ENCODE measurements at regions not wholly inside any gene's neighbourhood (a gene's known extent, or its start where the extent isn't known, plus 50 kb on each side); places are given as distances from the start of the nearest gene placed in this dataset.
"Not testable (repeated sequence)": the region's sequence is repeated elsewhere in the genome, so short reads cannot be mapped to it uniquely, and the experiment has no call there.

DNA sequence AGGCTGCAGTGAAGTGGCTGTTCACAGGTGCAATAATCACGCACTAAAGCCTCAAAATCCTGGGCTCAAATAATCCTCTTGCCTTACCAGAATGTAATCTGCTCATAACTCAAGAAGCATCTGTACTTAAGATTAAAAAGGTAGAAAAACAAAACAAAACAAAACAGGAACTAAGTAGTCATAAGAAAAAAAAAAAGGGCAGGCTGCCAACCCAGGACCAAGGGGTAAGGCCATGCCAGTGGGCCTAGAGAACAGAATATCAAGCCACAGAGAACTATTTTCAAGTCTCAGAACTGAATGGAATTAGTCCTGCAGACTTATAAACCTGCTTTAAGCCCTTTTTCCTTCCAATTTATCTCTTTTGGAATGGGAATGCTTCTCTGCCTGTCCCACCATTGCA lies 64.8 kb upstream of the TBC1D3K start:
- no peak for DNase-seq (ENCODE audit: low spot score)

DNA sequence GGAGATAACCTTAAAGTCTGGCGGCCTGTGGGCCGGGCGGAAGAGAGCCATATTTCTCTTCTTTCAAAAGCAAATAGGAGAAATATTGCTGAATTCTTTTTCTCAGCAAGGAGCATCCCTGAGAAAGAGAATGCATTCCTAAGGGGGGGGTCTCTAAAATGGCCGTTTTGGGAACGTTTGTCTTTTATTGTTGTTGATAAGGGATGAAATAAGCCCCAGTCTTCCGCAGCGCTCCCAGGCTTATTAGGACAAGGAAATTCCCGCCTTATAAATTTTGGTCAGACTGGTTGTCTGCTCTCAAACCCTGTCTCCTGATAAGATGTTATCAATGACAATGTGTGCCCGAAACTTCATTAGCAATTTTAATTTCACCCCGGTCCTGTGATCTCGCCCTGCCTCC lies 65.8 kb upstream of the TBC1D3K start:
- DNase-seq (ENCODE audit: low spot score), result not testable (repeated sequence)

DNA sequence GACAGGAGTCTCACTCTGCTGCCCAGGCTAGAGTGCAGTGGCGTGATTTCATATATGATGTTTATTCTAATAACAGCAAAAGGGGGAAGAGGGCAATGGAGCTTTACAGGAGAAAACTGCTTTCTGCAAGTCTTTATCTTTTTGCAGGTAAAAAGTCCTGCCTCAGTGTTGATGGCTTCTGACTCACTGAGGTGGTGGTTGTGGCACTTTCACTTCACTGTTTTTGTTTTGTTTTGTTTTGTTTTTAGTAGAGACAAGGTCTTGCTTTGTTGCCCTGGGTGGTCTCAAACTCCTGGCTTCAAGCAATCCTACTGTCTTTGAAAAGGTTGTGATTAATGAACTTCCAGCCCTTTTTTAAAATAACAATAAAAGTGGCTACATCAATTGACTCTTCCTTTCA lies 68.0 kb upstream of the TBC1D3K start:
- no peak for DNase-seq (ENCODE audit: low spot score)

DNA sequence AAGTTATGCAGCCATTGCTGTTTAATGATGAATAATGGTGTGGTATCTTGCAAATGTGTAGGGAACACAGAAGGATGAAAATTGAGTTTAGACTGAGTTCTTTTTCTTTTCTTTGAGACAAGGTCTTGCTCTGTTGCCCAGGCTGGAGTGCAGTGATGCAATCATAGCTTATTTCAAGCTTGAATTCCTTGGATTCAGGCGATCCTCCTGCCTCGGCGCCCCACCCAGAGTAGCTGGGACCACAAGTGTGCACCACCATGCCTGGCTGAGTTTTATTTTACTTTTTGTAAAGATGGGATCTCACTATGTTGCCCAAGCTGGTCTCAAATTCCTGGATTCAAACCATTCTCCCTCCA lies 74.6 kb upstream of the TBC1D3K start:
- no peak for DNase-seq (ENCODE audit: low spot score)

DNA sequence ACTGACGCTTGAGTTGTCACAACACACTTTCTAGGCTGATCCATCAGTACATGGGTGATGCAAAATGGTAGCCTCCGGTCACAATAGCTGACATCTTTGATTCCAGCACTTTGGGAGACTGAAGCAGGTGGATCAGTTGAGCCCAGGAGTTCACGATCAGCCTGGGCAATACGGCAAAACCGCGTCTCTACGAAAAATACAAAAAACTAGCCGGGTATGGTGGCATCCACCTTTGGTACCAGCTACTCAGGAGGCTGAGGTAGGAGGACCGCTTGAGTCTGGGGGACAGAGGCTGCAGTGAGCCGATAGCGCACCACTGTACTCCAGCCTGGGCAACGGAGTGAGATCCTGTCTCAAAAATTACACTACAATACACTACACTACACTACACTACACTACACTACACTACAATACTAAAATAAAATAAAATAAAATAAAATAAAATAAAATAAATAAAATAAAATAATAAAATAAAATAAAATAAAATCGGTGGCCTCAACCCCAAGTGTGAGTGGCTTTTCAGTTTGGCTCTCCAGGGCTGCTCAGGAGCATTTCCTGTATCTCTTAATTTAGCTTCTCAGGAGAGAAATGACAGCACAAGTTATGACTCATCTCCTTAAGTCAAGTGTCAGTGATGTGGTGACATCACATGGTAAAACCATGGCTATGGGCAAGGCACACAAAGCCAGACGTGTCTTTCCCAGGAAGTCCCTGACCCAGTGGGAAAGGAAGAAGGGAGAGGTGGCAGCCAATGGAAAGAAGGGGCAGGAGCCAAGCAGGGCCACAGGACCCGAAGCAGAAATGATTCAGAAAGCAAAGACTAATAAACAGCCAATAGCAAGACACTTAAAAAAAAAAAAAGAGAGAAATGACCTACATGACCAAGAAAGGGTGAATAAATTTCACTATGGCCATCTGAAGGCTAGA lies 75.3 kb upstream of the TBC1D3K start:
- peak; percentile 61 for DNase-seq (ENCODE audit: low spot score)

DNA sequence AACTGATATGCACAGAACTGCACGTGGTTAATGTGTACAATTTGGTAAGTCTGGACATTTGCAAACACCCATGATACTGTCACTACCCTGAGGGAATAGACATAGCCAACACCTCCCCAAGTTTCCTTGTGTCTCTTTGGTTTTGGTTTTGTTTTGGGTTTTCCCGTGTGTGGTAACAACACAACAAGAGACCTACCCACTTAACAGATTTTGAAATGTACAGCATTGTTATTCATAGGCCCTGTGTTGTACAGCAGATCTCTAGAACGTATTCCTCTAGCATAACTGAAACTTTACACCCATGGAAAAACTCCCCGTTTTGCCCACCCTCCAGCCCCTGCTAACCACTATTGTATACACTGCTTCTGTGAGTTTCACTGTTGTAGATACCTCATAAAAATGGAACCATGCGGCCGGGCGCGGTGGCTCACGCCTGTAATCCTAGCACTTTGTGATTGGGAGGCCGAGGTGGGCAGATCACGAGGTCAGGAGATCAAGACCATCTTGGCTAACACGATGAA lies 76.3 kb upstream of the TBC1D3K start:
- no peak for DNase-seq (ENCODE audit: low spot score)

DNA sequence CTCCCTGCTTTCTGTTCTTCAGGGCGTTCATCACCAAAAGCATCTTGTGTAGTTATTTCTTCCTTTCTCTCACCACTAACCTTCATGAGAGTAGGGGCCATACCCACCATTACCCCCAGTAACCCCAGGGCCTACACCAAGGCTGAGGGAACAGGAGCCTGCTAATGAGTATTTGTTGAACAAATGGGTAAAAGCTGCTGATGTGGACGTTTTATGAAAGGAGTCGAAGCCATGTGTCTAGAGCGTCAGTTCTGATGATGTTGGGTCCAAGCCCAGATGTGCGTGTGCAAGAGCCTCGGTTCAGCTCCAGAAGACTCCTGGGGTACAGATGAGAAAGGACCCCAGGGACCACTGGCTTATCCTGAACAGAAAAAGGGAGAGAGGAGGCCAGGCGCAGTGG lies 77.1 kb upstream of the TBC1D3K start:
- no peak for DNase-seq (ENCODE audit: low spot score)

DNA sequence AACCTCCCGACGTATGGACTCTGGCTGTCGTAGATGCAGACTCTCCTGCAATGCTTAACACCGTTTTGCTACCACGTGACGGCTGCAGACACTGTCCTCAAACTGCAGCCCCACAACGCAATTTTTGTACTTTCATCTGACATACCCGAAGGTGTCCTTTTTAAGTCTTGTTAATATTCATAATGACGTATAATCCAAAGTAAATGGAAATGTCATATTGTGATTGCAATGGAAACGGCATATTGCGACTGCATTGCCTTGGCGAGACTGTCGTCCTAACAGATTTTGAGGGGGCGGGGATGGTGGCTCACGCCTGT lies 79.3 kb upstream of the TBC1D3K start:
- DNase-seq (ENCODE audit: low spot score), result no peak

DNA sequence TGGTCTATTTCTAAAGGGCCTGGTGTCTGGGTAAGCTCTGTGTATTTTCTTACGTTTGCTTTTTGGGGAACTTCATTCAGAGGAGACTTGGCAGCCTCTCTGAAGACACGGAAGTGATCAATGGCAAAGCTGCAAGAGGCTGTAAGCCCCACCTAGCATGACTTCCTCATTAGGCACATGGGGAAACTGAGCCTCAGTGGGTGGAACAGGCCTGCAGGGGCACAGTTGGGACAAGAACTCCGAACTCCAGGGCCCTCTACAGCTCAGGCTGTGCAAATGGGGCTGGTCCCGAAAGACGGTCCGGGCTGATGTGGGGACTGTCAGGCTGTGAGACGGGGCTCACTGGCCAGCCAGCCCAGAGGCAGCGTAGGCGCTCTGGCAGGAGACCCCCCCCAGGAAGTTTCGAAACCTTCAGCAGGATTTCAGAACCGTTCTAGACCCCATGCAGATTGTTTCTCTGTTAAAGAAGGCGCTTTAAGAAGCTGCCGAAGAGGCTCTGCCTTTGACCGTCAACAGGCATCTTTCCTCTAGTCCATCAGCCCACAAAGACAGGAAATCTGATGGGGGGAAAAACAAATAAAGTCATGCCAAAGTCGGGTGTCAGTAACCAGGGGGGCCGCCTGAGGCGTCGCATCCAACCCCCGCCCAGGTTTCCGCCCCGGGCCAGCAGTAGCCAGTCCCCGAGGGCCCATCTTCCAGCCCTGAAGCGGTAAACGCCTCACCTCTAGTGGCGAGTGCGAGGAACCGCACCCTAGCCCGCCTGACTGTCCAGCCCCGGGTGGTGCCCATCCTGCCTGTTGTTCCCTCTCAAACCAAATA lies 79.8 kb upstream of the TBC1D3K start:
- DNase-seq (ENCODE audit: low spot score), result peak; percentile 40

DNA sequence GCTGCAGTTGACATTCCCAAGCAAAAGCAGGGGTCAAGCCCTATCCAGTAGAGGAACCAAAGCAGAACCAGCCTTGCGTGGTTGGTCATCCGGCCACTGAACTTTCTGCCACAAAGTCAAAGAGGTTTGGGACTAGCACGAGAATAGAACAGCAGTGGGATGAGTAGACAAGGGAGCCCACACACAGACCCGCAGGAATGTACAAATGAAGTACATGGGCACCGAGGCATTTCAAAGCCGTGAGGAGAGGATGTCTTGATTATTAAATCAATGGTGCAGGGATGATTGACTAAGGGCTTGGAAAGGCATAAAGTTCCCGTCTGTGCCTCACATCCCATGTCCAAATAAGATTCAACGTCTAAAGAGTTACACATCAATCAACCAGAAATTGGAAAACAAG lies 81.8 kb upstream of the TBC1D3K start:
- no peak for DNase-seq (ENCODE audit: low spot score)

DNA sequence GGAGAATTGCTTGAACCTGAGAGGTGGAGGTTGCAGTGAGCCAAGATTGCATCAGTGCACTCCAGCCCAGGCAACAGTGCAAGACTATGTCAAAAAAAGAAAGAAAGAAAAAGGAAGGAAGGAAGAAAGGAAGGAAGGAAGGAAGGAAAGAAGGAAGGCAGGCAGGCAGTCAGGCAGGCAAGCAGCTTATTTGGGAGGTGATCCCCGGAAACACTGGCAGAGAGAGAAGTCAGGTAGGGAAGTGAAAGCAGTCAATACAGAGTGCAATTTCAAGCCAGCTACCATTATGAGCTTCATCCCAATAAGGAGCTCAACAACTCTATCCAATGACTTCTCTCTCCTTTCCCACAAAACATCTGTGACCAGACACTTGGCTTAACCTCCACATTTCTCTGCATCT lies 83.0 kb upstream of the TBC1D3K start:
- no peak for DNase-seq (ENCODE audit: low spot score)

DNA sequence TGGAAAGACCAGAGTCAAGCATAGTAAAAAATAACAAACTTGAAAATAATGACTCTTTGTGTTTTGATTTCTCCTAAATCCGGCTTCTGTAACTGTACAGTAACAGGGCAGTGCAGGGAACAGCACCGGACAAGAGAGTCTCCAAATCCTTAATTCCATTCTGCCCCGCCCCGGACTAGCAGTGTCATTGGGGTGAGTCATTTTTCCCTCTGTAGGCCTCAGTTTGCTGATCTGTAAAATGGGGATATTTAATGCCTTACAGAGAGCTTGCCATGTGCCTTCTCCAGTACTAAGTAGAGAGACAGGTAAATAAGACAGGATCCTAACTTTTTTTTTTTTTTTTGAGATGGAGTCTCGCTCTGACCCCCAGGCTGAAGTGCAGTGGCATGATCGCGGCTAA lies 83.6 kb upstream of the TBC1D3K start:
- no peak for DNase-seq (ENCODE audit: low spot score)

DNA sequence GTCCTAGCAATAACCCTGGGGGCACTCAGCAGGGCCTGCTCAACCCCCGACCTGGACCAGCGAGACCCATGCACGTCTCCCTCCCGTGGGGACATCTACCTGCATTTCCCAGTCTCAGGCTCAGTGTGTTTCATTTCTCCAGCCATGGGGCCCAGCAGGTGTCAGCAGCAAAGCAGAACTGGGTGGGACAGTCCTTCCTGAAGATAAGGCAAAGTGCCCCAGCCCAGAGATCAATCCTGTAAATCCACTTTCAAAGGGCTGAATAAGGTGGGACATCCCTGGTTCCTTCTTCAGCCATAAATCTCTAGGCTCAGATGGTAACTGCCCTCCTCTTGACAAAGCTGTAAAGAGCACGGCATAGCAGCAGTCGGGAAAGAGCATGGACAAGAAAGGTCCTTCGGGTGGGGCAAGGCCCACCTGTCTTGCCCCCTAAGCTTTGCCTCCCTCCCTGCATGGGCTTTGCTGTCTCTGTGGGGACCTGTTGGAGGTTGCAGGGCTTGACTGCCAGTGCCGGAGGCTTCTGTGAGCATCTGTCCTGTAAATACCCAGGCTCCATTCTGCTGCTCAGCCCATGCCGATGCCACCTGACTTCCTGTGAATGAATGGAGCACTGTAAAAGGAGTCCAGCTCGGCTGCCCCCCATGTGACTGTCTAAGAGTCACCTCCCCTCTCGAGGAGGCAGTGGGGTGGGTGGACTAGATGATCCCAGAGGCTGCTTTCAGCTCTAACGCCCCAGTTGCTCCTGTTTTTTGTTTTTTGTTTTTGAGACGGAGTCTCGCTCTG lies 84.8 kb upstream of the TBC1D3K start:
- no peak for DNase-seq (ENCODE audit: low spot score)

DNA sequence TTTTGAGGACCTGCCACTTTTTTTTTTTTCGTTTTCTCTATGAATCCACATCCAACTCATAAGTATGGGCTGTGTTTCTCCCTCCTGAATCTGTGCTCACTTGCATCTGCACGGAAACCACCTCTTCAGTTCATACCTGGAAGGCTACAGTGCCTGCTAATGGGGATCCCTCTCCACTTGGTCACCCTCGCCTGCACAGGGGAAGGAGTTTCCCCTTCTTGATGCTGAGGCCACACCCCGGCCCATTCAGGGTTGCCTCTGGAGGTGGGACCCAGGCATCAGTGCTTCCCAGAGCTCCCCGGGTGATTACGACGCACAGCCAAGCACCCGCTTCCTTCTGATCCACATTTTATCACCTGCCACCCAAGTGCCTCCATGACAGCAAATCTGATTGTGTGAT lies 85.9 kb upstream of the TBC1D3K start:
- DNase-seq (ENCODE audit: low spot score), result no peak

DNA sequence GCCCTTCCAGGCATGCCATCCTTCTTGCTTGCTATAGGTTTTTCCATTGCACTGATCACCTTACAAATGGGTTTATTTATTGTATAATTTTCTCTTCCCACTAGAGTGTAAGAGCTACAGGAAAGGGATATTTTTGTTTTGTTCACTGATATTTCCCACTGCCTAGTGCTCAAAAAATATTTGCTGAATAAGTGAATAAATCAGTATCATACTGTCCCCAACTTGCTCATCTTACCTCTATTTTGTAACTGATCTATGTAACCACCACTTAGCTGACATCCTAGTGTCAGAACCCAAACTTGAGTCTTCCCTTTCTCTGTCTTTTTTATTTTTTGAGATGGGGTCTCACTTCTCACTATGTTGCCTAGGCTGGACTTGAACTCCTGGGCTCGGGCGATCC lies 87.6 kb upstream of the TBC1D3K start:
- no peak for DNase-seq (ENCODE audit: low spot score)

DNA sequence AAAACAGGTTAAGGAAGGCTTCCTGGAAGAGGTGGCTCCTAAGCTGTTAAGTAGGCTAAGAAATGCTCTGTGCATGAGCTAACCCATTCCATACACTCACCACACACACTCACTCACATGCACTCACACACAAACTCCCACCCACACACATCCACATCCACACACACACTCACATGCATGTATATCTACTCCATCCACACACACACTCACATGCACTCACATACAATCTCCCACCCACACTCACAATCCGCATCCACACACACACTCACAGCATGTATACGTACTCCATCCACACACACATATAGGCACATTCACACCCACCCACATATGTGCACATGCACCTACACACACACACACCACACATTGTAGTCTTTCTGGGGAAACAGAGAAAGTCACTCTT lies 89.3 kb upstream of the HNF1B start:
- DNase-seq (ENCODE audit: low spot score), result no peak

DNA sequence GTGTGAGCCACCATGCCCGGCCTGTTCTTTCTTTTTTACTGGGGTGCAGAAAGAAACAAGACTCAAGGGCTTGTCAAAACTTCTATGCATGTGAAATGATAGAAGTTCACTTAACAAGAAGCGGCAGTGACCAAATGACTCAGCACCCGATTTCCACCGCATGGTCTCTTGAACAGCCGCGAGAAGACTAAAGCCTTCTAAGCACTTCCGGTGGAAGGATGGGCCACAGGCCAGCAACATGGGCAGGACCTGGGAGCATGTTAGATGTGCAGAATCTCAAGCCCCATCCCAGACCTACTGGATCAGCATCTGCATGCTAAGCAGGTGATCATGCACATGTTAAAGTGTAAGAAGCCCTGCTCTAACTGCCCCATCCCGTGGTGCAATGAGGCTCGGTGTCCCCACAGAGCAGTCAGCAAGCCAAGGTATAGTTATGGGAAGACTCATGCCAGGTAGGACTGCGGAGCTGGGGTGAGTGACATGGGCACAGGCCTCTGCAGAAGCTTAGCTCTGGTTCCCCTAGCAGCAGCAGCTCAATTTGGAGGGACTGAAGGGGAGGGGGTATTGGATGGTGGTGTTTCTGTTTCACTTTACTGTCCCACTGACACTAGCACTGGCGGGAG lies 88.5 kb upstream of the HNF1B start:
- DNase-seq (ENCODE audit: low spot score), result no peak

DNA sequence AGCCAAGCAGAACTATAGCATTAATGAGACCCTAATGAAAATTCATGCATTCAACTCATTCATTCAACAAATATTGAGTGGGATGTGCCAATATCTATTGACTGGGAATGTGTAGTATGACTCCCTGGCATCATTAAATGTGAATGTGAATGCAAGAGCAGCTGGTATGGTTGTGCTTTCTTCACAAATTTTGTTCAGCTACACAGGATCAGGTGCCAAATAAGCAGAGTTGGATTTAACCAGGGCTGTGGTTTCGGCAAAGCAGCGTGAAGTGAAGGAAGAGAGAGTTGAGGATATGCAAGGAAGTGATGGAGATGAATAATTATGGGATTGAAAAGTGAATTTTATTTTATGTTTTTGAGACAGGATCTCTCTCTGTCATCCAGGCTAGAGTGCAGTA lies 87.1 kb upstream of the HNF1B start:
- no peak for DNase-seq (ENCODE audit: low spot score)

DNA sequence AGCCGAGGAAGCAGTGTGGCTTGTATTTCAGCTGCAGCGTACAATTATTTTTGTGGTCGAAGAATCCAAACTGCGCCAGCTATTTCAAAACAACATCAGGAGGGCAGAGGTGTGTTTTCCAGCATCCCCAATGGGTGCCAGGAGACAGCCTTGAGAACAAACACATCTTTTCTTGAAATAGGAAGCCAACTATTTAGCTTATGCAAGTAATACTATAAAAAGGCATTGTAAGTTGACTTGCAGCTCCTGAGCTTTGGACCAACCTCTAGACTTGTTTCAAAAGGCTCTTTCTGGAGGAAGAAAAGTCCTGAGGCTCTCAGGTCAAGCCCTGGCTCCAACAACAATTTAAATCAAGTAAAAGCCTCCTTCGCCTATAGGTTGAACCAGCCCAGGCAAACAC lies 86.6 kb upstream of the HNF1B start:
- no peak for DNase-seq (ENCODE audit: low spot score)

DNA sequence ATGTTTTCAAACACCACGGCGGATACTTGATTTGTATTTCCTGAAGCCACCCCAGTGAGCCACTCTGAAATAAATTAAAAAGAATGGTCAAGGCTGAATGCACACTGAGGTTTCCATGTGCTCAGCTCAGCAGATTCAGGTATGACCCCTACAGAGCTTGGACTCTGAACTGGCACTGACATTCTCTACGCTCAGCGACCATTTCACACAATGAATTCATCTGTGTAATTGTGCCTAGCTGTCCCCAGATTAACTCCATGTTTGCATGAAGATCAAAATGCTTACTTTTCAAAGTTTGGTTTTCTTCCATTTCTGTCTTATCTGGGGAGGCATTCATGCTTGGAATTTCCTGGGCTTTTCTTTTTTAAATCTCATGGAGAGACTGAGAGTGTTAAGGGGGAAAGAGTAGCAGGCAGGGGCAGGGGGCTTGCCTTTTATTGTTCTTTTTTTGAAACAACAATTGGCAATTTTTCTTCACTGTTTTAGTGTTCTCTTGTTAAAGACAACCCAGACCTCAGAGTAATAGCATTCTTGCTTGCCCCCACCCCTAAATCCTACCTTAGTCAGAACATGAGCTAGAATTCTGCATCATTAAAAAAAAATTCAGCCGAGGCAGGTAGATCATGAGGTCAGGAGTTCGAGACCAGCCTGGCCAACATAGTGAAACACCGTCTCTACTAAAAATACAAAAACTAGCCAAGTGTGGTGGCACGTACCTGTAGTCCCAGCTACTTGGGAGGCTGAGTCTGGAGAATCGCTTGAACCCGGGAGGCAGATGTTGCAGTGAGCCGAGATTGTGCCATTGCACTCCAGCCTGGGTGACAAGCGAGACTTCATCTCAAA lies 85.5 kb upstream of the HNF1B start:
- no peak for DNase-seq (ENCODE audit: low spot score)

DNA sequence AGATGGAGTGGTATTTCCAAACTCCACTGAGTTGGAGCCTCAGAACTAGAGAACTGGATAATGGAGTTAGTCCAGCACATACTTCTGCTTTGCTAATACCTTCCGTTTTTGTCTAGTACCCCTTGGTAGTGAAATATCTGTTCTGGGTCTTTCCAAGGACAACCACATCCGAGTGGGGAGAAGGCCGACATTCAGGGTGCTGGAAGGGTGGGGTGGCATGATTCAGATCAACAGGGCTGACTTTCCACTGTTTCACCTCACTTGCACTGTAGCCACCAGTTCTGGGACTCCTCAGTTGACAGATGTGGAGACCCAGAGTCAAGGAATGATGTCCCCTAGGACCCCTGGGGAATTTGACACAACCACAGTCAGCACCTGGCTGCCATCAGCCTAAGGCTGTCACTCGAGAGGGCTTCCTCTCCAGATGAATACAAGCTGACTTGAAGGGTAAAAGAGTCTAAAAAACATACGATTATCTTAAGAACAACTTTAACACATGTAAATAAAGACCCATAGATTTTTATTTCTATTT lies 84.8 kb upstream of the HNF1B start:
- DNase-seq (ENCODE audit: low spot score), result no peak

Data from LoVo (cell line).